22Rv1 (cell line): ENCODE measurements at regions not wholly inside any gene's neighbourhood (a gene's known extent, or its start where the extent isn't known, plus 50 kb on each side); places are given as distances from the start of the nearest gene placed in this dataset.

ENCODE experiments used
- CTCF ChIP-seq: fragments of 450-650 bp; IDR thresholded peaks from 2 replicates; pipeline ENCODE4 v1.5.1; 2017; ENCODE audit warnings: mild to moderate bottlenecking
- ZFX ChIP-seq: fragments of 450-650 bp; IDR thresholded peaks from 2 replicates; pipeline ENCODE4 v1.6.1; 2017; ENCODE audit warnings: antibody characterized with exemption, borderline replicate concordance

GRCh38 chr13:81771951-81772350 is 1431.0 kb upstream of the SPRY2 start:
- no peak for TF ChIP-seq CTCF
- no peak for TF ChIP-seq ZFX
